ENCODE measurements at regions not wholly inside any gene's neighbourhood (a gene's known extent, or its start where the extent isn't known, plus 50 kb on each side); places are given as distances from the start of the nearest gene placed in this dataset.

DNA sequence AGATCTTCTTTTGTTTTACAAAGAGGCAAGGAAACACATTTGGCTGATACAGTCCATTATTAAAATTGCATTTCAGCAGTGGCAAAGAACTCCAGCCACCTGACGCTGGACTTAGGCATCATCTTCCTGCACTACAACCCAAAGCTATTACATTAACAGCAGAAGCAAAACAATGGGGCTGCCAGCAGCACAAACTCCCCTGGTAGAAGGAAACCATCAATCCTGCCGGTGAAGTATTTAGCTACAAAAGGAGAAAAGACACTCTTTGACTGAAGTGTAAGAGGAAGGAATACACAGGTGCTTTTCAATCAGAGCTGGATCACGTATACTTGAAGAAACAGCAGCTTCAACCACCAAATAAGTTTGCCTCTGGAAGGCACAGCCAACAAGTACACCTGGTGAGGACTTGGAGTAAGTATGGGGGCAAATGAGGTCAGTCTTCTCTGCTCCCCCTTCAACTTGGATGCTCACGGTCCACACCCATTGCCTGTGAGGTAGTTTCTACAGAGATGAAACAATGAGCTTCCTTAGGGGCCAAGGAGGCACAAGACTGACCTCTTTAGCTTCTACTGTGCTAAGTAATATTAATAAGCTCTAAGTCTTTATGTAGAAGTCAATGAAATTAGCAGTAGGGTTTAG is 125.9 kb upstream of the FOXN3 start:
- no peak overlapping the region for H3K4me3 ChIP-seq (IDR thresholded peaks at IDR 0.05; ENCODE audit: insufficient read depth, low read depth, low read length)
- no peaks in the 10 kb centered on the region for H3K79me2 ChIP-seq (ENCODE audit: insufficient read depth, low read depth)
- no peaks in the 10 kb centered on the region for H3K36me3 ChIP-seq (ENCODE audit: insufficient read depth)
- no peak overlapping the region for H3K9ac ChIP-seq
- TF ChIP-seq, protein P1, sequence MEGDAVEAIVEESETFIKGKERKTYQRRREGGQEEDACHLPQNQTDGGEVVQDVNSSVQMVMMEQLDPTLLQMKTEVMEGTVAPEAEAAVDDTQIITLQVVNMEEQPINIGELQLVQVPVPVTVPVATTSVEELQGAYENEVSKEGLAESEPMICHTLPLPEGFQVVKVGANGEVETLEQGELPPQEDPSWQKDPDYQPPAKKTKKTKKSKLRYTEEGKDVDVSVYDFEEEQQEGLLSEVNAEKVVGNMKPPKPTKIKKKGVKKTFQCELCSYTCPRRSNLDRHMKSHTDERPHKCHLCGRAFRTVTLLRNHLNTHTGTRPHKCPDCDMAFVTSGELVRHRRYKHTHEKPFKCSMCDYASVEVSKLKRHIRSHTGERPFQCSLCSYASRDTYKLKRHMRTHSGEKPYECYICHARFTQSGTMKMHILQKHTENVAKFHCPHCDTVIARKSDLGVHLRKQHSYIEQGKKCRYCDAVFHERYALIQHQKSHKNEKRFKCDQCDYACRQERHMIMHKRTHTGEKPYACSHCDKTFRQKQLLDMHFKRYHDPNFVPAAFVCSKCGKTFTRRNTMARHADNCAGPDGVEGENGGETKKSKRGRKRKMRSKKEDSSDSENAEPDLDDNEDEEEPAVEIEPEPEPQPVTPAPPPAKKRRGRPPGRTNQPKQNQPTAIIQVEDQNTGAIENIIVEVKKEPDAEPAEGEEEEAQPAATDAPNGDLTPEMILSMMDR (conservative IDR thresholded peaks at IDR 0.05; ENCODE audit: low read depth, low read length), result no peak
- no peaks in the 10 kb centered on the region for H3K27me3 ChIP-seq (ENCODE audit: insufficient read depth, low read depth)
- H3K4me1 ChIP-seq (ENCODE audit: low read depth, poor library complexity, severe bottlenecking), result no peaks in the 10 kb centered on the region
- H3K4me2 ChIP-seq, result no peak overlapping the region
- no peak overlapping the region for H3K27ac ChIP-seq
- H4K20me1 ChIP-seq (ENCODE audit: insufficient read depth), result no peaks in the 10 kb centered on the region
- no peak overlapping the region for H2AFZ ChIP-seq (ENCODE audit: low read depth)

GRCh38 chr14:89540830-89541470 is 123.9 kb upstream of the FOXN3 start:
- Histone ChIP-seq H3K36me3 (ENCODE audit: insufficient read depth) (no peaks in the 10 kb centered on the region), H3K4me2 (no peak overlapping the region), H3K9ac (no peak overlapping the region), H3K27me3 (ENCODE audit: insufficient read depth, low read depth) (no peaks in the 10 kb centered on the region), H4K20me1 (ENCODE audit: insufficient read depth) (no peaks in the 10 kb centered on the region), H3K4me3 (IDR thresholded peaks at IDR 0.05; ENCODE audit: insufficient read depth, low read depth, low read length) (no peak overlapping the region), H2AFZ (ENCODE audit: low read depth) (no peak overlapping the region), H3K4me1 (ENCODE audit: low read depth, poor library complexity, severe bottlenecking) (no peaks in the 10 kb centered on the region), H3K27ac (no peak overlapping the region), H3K79me2 (ENCODE audit: insufficient read depth, low read depth) (no peaks in the 10 kb centered on the region)
- TF ChIP-seq, protein P1 (conservative IDR thresholded peaks at IDR 0.05; ENCODE audit: low read depth, low read length), result no peak

DNA sequence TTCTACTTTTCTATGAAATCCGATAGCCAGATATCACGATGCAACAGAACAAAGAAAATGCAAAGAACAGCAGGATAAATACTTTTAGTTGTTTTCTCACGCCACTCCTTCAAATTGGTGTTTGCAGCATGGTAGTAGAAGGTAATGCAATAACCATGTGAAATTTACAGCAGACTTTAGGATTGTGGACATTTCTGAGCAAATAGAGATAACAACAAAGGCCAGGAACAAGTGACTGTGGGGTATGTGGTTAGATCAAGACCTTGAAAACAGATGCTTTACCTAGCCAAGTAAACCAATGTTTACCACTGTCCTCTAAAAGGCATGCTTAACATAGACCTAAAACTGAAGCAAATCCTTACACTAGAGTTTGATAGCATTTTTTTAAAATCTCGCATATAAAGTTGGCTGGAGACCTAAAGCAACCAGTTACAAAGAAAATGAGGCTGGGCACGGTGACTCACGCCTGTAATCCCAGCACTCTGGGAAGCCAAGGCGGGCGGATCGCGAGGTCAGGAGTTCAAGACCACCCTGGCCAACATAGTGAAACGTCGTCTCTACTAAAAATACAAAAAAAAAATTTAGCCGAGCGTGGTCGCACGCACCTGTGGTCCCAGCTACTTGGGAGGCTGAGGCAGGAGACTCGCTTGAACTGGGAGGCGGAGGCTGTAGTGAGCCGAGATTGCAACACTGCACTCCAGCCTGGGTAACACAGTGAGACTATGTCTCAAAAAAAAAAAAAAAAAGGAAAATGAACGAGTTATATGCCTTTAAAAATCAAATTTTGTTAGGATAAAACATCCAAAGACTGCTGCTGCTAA is 123.2 kb upstream of the FOXN3 start:
- Histone ChIP-seq H3K27me3 (ENCODE audit: insufficient read depth, low read depth) (no peaks in the 10 kb centered on the region), H3K4me2 (no peak overlapping the region), H2AFZ (ENCODE audit: low read depth) (no peak overlapping the region), H3K9ac (no peak overlapping the region), H3K79me2 (ENCODE audit: insufficient read depth, low read depth) (no peaks in the 10 kb centered on the region), H3K4me1 (ENCODE audit: low read depth, poor library complexity, severe bottlenecking) (no peaks in the 10 kb centered on the region), H3K36me3 (ENCODE audit: insufficient read depth) (no peaks in the 10 kb centered on the region), H3K4me3 (IDR thresholded peaks at IDR 0.05; ENCODE audit: insufficient read depth, low read depth, low read length) (no peak overlapping the region), H3K27ac (no peak overlapping the region), H4K20me1 (ENCODE audit: insufficient read depth) (no peaks in the 10 kb centered on the region)
- TF ChIP-seq, protein P1 (conservative IDR thresholded peaks at IDR 0.05; ENCODE audit: low read depth, low read length), result no peak

GRCh38 chr14:89537911-89538310 is 120.9 kb upstream of the FOXN3 start:
- TF ChIP-seq, protein P1 (conservative IDR thresholded peaks at IDR 0.05; ENCODE audit: low read depth, low read length), result no peak
- no peak overlapping the region for H3K4me2 ChIP-seq
- H4K20me1 ChIP-seq (ENCODE audit: insufficient read depth), result no peaks in the 10 kb centered on the region
- H3K4me1 ChIP-seq (ENCODE audit: low read depth, poor library complexity, severe bottlenecking), result no peaks in the 10 kb centered on the region
- H2AFZ ChIP-seq (ENCODE audit: low read depth), result no peak overlapping the region
- H3K79me2 ChIP-seq (ENCODE audit: insufficient read depth, low read depth), result no peaks in the 10 kb centered on the region
- H3K27me3 ChIP-seq (ENCODE audit: insufficient read depth, low read depth), result no peaks in the 10 kb centered on the region
- no peak overlapping the region for H3K27ac ChIP-seq
- no peak overlapping the region for H3K4me3 ChIP-seq (IDR thresholded peaks at IDR 0.05; ENCODE audit: insufficient read depth, low read depth, low read length)
- no peaks in the 10 kb centered on the region for H3K36me3 ChIP-seq (ENCODE audit: insufficient read depth)
- no peak overlapping the region for H3K9ac ChIP-seq
